SU-DHL-6 (cell line): ENCODE measurements at regions not wholly inside any gene's neighbourhood (a gene's known extent, or its start where the extent isn't known, plus 50 kb on each side); places are given as distances from the start of the nearest gene placed in this dataset.
"Not testable (repeated sequence)": the region's sequence is repeated elsewhere in the genome, so short reads cannot be mapped to it uniquely, and the experiment has no call there.

Source experiments
- H2AFZ ChIP-seq: fragments of 200-600 bp; sonication (generic); 2 replicates; pipeline ENCODE4 v1.6.1; 2014; ENCODE audit warnings: low read depth, mild to moderate bottlenecking, moderate library complexity, mixed read lengths, antibody characterized with exemption, low read length; ENCODE audit not compliant: severe bottlenecking
- H3F3A ChIP-seq: fragments of 200-600 bp; shearing (Covaris generic); 2 replicates; pipeline ENCODE4 v1.6.0; 2016; ENCODE audit warnings: antibody characterized with exemption, mild to moderate bottlenecking; ENCODE audit not compliant: insufficient read depth
- H3K27ac ChIP-seq: fragments of 200-600 bp; sonication (generic); 2 replicates; pipeline ENCODE4 v1.5.1; 2016; ENCODE audit warnings: low read depth, mild to moderate bottlenecking, low read length, moderate library complexity, mixed read lengths
- H3K27me3 ChIP-seq: fragments of 200-600 bp; sonication (generic), shearing (Covaris generic); 2 replicates; pipeline ENCODE4 v1.6.0; 2014; ENCODE audit warnings: mild to moderate bottlenecking, low read length
- H3K36me3 ChIP-seq: fragments of 200-600 bp; sonication (generic); 2 replicates; pipeline ENCODE4 v1.6.1; 2014; ENCODE audit warnings: mild to moderate bottlenecking, low read length, mixed read lengths
- H3K4me2 ChIP-seq: fragments of 300-600, 200-600 bp; shearing (Covaris generic), sonication (generic); 2 replicates; pipeline ENCODE4 v1.6.0; 2014; ENCODE audit warnings: low read length, low read depth, mild to moderate bottlenecking; ENCODE audit not compliant: poor library complexity, severe bottlenecking
- H3K4me3 ChIP-seq: fragments of 200-600 bp; sonication (generic); 2 replicates; pipeline ENCODE4 v1.5.1; 2014; ENCODE audit warnings: antibody characterized with exemption, low read length, mild to moderate bottlenecking, mixed read lengths; ENCODE audit not compliant: insufficient read depth, poor library complexity, severe bottlenecking
- H3K79me2 ChIP-seq: fragments of 200-600 bp; sonication (generic); 2 replicates; pipeline ENCODE4 v1.6.1; 2014; ENCODE audit warnings: mild to moderate bottlenecking, low read length, moderate library complexity; ENCODE audit not compliant: insufficient read depth
- H3K9ac ChIP-seq: fragments of 200-600 bp; sonication (generic); 2 replicates; pipeline ENCODE4 v1.7.0; 2014; ENCODE audit warnings: mild to moderate bottlenecking, low read length
- H3K9me2 ChIP-seq: fragments of 200-600 bp; sonication (generic); replicated peaks from 2 replicates; pipeline ENCODE4 v1.6.1; 2014; ENCODE audit warnings: low read length; ENCODE audit not compliant: insufficient read depth
- H3K9me3 ChIP-seq: fragments of 200-600 bp; sonication (generic); 2 replicates; pipeline ENCODE4 v1.6.1; 2014; ENCODE audit warnings: low read length, mixed read lengths; ENCODE audit not compliant: insufficient read depth
- H4K20me1 ChIP-seq: fragments of 200-600 bp; sonication (generic); 2 replicates; pipeline ENCODE4 v1.6.1; 2014; ENCODE audit warnings: low read depth, mild to moderate bottlenecking, antibody characterized with exemption, low read length, moderate library complexity, mixed read lengths
- CTCF ChIP-seq: fragments of 200-600 bp; sonication (generic); IDR thresholded peaks from one replicate; pipeline ENCODE4 v1.5.1; 2017; ENCODE audit warnings: antibody characterized with exemption, mild to moderate bottlenecking, low read length, moderate library complexity; ENCODE audit not compliant: insufficient read depth, poor library complexity, severe bottlenecking
- EZH2phosphoT487 ChIP-seq: fragments of 200-600 bp; sonication (generic), shearing (Covaris generic); conservative IDR thresholded peaks from 2 replicates; pipeline ENCODE4 v1.6.1; 2018; ENCODE audit warnings: mild to moderate bottlenecking, antibody characterized with exemption, low read length, moderate library complexity, mixed read lengths

- Histone ChIP-seq H2AFZ (no peak overlapping the region), H3K36me3 (no peaks in the 10 kb centered on the region), H3K27me3 (no peaks in the 10 kb centered on the region), H3K9me2 (no peaks in the 10 kb centered on the region), H3K27ac (no peak overlapping the region), H3F3A (no peaks in the 10 kb centered on the region), H3K4me2 (no peak overlapping the region), H3K9ac (no peak overlapping the region), H4K20me1 (no peaks in the 10 kb centered on the region), H3K79me2 (no peaks in the 10 kb centered on the region), H3K9me3 (no peaks in the 10 kb centered on the region), H3K4me3 (no peak overlapping the region)
- no peak for TF ChIP-seq EZH2phosphoT487
- no peak for TF ChIP-seq CTCF
Measured at GRCh38 chr22:25331050-25331449, 111.6 kb downstream of the CRYBB2 start.

- not testable (repeated sequence) for H3K9me3 ChIP-seq, H4K20me1 ChIP-seq, H3K4me2 ChIP-seq, H3K27me3 ChIP-seq, H3K79me2 ChIP-seq, H3K36me3 ChIP-seq, H3K27ac ChIP-seq, H3F3A ChIP-seq, H3K4me3 ChIP-seq, H2AFZ ChIP-seq, H3K9ac ChIP-seq, H3K9me2 ChIP-seq
Measured at GRCh38 chr22:25331911-25332310, 112.5 kb downstream of the CRYBB2 start.

GRCh38 chr22:25332386-25332785 is 112.9 kb downstream of the CRYBB2 start:
- Histone ChIP-seq H4K20me1 (no peaks in the 10 kb centered on the region), H3K4me3 (no peak overlapping the region)
- no peak for TF ChIP-seq EZH2phosphoT487
- TF ChIP-seq CTCF = no peak

GRCh38 chr22:25334162-25334490 is 114.7 kb downstream of the CRYBB2 start:
- no peaks in the 10 kb centered on the region for H3K9me2 ChIP-seq
- no peak overlapping the region for H3K9ac ChIP-seq
- no peak overlapping the region for H3K4me2 ChIP-seq
- H4K20me1 ChIP-seq = no peaks in the 10 kb centered on the region
- H3K36me3 ChIP-seq = no peaks in the 10 kb centered on the region
- H3K79me2 ChIP-seq = no peaks in the 10 kb centered on the region
- no peak overlapping the region for H3K4me3 ChIP-seq
- TF ChIP-seq CTCF (peak; percentile 58), EZH2phosphoT487 (no peak)
- H3K27me3 ChIP-seq = no peaks in the 10 kb centered on the region
- H3F3A ChIP-seq = no peaks in the 10 kb centered on the region
- no peaks in the 10 kb centered on the region for H3K9me3 ChIP-seq
- H3K27ac ChIP-seq = no peak overlapping the region
- H2AFZ ChIP-seq = no peak overlapping the region

More at GRCh38 chr22:25332386-25332785, 112.9 kb downstream of the CRYBB2 start:
- Histone ChIP-seq H3K36me3 (no peaks in the 10 kb centered on the region), H3K27ac (no peak overlapping the region), H2AFZ (no peak overlapping the region), H3K27me3 (no peaks in the 10 kb centered on the region), H3F3A (no peaks in the 10 kb centered on the region), H3K9ac (no peak overlapping the region), H3K4me2 (no peak overlapping the region), H3K79me2 (no peaks in the 10 kb centered on the region), H3K9me2 (no peaks in the 10 kb centered on the region), H3K9me3 (no peaks in the 10 kb centered on the region)

GRCh38 chr22:25334631-25335030 is 115.2 kb downstream of the CRYBB2 start:
- H3K27ac ChIP-seq, H3F3A ChIP-seq, H3K4me2 ChIP-seq, H4K20me1 ChIP-seq, H3K27me3 ChIP-seq, H3K36me3 ChIP-seq, H3K9ac ChIP-seq, H3K9me2 ChIP-seq, H3K79me2 ChIP-seq, H2AFZ ChIP-seq, H3K4me3 ChIP-seq, H3K9me3 ChIP-seq: not testable (repeated sequence)

GRCh38 chr22:25335276-25335675 is 115.8 kb downstream of the CRYBB2 start:
- H3K9ac ChIP-seq, H3K79me2 ChIP-seq, H3K4me3 ChIP-seq, H3K9me2 ChIP-seq, H3K27me3 ChIP-seq, H3K9me3 ChIP-seq, H3F3A ChIP-seq, H3K36me3 ChIP-seq, H3K27ac ChIP-seq, H4K20me1 ChIP-seq, H2AFZ ChIP-seq, H3K4me2 ChIP-seq: not testable (repeated sequence)
